ENCODE measurements at regions not wholly inside any gene's neighbourhood (a gene's known extent, or its start where the extent isn't known, plus 50 kb on each side); places are given as distances from the start of the nearest gene placed in this dataset.
A peak's percentile ranks its signal among the peaks of the same experiment; 100 is the strongest.

DNA sequence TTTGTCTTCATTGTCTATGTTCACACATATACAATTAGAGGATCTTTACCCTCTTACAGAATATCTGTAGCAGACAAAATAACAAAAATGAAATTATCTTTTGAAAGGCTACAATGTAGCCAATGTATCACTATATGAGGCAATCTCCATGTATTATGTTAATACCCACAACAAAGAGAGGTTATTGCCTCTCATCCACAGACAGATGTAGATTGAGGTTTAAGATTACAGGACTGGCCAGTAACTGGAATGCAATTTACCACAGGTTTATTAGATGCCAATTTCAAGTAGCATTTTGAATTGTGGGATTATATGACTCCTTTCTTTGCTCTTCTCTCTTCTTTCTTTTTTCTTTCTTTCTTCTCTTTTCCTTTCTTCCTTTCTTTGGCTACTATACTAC is 242.6 kb downstream of the ANKRD50 start:
- no peak for DNase-seq

DNA sequence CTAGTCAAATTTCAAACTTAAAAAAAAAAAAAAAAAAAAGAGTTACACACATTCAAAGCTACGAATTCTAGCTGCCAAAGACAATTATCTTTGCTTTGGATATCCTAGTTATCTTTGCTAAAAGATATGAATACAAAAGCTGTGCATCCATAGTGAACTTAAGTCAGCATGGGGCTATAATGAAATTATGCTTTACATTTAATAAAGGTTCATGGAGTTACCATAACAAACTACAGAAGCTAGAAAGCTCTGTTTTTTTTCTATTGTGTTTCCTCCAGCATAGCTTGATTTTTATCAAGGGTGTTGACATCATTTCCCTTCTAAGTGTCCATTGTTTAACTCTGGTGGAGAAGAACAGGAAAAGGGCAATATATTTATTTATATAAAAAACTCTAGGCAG is 234.1 kb downstream of the ANKRD50 start:
- DNase-seq = no peak

DNA sequence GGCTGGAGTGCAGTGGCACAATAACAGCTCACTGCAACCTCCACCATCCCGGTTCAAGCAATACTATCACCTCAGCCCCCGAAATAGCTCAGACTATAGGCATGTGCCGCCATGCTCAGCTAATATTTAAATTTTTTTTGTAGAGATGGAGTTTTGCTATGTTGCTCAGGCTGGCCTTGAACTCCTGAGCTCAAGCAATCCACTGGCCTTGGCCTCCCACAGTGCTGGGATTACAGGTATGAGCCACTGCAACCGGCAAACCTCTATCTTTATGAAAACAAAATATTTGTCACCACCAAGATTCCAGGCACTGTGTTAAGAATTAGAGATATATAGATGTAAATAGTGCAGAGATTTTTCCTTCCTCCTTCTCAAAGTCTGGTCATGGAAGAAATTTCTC is 232.5 kb downstream of the ANKRD50 start:
- no peak for DNase-seq

DNA sequence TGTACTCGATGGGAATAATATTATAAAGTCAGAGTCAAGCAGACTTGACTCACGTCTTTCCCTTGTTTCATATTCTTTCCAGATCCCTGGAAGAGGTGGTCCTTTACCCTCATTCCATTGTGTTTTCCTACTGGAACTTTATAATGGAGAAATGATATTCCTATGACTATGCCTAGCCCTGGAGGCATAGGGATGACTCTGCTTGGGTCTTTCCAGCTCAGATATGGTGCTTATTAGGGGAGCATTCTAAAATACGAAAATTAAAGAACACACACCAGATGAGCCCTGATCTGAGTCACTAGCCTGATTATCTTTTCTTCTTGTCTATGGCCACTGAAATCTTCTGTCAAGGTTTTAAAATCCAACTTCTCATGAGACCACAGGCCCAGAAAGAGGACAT is 231.4 kb downstream of the ANKRD50 start:
- DNase-seq = no peak

DNA sequence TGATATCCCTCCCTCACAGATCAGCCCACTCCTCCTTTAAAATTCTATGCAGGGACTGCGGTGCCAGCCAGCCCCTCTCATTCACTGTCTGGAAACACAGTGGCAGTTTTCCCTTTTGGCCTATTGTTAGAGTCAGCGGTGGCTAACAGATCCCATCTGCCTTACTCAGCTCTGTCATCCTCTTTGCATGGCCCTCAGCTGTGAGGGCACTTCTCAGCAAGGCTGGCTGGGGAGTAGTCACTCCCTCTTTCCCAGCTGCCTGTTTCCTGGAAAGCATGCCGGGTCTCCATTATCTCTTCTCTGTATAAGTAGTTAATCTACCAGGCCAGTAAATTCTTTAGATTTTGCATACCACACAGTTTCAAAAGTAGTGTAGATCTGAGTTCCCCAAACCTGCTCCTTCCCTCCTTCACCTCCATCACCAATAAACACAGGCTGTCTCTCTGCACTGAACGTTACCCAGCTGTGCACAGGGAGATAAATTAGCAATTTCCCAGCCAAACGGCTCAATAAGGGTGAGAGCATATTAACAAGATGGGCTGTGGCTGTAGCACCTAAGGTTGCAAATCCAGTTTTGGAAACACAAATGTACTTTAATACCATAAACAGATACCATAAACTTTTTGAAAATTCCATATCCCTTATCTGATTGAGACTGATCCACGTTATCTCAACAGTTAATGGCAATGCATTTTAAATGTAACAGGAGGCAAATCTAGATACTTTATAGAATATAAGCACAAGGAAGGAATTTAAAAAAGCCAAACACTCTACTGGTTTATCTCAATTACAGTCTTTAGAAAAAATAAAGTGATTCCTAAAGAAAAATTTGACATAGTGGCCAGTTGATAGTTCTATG is 229.3 kb downstream of the ANKRD50 start:
- no peak for DNase-seq

DNA sequence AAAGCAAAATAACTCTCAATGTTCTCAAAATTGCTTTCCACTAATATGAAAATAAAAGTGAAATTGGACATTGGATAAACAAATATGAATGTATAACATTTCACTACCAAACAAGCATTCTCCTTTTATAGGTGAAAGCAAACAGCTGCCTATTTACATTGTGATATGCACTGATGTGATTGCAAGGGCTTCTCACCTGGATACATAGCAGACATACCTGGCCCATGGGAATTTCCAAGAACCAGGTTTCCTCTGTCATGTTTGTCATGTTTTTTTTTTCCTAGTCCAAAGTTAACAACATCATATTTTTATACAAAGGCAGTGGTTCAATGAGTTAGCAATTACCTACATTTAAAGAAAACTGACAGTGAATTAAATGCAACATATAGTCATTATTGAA is 228.5 kb downstream of the ANKRD50 start:
- no peak for DNase-seq

DNA sequence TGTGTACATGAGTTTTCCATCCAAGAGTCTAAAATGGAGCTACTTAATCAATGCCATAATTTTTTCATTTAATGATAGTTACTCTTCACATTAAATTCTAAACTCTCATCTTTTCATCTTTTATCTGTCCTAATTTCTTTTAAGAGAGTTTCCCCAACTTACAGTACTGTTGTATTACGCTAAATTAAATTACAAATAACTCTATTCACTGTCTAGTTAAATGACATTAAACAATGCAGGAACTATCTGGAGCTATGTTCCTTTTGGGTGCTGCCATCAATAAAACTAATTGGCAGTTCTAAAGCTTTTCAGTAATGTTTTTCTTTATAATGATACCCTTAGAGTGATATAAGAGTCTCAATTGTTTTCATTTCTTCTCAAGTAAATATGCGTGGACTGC is 227.6 kb downstream of the ANKRD50 start:
- no peak for DNase-seq

DNA sequence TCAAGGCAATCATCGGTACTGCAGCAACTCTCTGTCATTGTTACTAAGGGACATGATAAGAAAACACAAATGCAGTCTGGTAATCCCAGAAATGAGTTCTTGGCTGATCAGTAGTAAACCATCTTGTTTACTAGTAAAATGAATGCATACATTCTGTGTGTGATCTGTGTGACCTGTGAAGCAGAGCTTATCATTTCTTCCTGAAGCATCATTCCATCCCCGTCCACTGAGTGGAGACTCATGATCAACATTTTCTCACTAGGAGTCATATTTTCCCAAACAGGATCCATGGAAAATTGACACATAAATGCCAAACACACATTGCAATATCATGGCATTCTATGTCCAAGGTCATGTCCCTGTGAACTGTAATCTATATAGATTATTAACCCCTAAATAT is 226.1 kb downstream of the ANKRD50 start:
- DNase-seq = no peak

DNA sequence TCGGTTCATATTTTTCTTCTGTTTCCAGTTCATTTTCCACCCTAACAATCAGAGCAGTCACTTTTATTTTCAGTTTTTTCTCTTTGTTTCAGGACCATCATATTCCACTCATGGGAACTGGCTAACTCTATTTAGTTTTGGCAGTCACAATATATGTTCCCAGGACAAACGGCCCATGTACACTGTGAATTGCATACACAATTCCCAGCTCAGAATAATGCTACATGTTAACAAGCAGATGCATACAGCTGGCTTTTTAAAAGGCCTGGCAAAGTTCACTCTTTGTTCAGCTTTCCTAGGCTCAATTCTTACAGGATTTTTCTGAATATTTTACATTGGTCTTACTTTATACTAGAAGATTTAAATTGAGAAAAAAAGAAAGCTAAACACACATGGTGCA is 224.9 kb downstream of the ANKRD50 start:
- peak; percentile 69 for DNase-seq

DNA sequence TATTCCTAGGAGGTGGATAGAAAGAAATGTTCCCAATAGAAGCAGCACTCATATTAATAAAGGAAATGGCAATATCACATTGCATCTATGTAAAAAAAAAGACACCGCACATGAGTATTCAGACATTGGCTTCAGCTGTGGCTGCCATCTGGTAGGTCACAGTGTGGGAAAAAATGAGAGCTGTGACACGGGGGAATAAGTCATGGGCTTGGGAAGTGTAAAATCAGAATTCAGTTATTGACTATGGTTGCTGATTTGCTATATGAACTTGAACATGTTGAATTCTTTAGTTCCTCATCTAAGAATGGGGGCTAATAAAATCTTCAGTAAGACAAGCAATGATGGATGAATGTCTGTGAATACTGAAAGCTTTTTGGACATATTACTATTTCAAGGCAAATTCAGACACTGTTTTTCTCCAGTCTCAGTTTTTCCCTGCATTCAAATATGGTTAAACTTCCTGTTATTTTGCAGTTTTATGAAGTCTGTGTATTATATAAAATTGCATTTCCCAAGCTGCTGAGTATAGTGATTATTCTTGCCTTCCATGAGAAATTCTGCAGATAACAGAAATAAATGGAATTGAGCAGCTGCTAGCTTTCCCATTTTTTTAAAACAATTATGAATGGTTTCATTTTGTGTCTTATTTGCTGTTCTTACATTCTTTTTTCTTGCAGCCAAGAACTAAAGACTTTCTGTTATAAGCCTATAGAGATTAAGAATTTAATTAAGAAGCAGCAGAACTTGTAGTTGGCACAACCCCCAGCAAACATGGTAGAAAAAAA is 221.0 kb downstream of the ANKRD50 start:
- DNase-seq = peak; percentile 31

DNA sequence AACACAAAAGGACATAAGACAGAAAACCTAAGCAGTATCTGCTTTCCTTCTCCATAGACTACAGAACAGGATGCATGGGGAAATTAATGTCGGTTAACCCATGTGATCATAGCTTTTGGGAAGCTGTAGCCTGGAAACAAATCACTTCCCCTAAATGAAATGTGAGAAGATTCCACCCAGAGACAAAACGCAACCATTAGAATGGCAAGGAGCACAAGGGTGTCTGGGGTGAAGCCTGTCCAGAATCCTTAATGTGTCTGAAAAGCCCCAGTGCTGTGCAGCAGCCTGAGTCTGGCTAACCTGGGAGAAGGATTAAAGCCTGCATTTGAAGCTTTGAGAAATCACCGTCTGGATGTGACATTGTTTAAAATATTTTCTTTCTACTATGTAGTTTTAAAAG is 213.3 kb downstream of the ANKRD50 start:
- DNase-seq = no peak

DNA sequence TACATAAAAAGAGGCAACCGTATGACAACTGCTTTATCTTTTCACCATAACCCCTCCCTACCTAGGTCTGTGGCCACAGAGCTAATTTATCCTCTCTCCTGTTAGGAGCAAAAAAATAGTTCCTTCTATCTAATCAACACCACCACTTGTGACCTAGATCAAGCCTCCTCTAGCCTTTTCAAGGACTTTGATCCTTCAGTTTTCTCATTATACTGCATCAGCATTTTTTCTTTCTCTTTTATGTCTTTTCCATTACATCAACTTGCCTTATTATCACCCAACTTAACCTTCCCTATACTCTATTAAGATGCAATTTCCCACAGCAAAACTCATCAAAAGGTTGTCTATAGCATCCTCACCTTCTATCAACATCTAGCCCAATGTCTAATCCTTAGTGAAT is 211.0 kb downstream of the ANKRD50 start:
- no peak for DNase-seq

DNA sequence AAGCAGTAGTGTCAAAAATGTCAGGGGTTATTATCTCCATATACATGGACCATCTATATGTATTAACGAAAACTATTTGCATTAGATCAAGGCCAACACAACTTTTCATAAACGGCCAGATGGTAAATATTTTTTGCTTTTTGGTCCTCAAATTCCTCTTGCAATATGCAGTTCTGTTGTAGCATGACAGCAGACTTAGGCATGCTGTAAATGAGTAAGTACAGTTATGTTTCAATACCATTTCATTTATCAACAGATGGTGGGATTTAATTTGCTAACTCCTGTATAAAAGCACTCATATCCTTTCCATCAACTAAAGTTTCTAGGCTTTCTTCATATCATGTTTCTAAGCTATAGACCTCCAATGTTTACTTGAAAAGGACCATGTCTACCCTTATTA is 208.1 kb downstream of the ANKRD50 start:
- DNase-seq = no peak

DNA sequence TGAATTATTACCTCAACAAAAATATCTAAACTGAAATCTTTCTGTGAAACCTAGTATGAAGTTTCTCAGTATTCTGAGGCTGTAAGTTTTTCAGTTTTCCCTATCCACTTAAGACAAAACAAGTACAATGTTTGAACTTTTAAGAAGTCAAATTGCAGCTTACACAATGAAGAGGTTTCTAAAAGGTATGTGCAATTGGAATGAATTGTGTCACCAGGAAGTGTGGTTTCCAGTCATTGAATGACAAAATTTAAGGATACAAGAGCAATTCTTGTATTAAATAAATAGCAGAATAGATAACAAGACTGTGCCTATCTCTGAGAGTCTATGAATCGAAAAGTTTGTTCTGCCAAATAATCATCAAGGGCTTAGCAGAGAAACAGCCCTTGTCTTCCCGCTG is 207.3 kb downstream of the ANKRD50 start:
- no peak for DNase-seq

DNA sequence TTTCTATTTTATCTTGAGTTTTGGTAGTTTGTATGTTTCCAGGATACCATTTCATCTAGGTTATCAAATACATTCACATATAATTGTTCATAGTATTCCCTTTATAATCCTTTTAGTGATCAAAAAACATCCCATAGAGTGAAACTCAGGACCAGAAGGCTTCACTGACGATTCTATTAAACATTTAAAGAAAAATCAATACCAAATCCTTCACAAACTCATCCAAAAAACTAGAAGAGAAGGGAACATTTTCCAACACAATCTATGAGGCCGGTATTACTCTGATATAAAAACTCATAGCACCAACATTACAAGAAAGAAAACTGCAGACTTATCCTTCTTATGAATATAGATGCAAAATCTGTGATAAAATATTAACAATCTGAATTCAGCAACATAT is 203.4 kb downstream of the ANKRD50 start:
- no peak for DNase-seq

DNA sequence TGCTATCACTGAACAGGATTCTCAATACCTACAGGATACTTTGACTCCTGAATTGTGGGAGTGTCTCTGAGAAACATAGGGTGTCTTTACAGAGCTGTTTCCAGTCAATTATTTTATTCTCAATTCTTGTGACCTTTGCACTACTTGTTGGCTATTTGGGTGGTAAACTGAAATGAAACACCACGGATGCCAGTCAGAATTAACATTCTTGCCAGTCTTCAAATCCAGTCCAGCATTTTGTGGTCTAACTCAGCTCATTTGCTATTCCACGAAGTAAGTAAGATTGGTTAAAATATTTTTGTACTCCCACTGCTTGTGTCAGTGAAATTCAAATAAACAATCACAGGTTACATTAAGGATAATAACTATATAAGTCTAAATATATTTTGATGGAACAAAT is 197.9 kb downstream of the ANKRD50 start:
- DNase-seq = no peak

DNA sequence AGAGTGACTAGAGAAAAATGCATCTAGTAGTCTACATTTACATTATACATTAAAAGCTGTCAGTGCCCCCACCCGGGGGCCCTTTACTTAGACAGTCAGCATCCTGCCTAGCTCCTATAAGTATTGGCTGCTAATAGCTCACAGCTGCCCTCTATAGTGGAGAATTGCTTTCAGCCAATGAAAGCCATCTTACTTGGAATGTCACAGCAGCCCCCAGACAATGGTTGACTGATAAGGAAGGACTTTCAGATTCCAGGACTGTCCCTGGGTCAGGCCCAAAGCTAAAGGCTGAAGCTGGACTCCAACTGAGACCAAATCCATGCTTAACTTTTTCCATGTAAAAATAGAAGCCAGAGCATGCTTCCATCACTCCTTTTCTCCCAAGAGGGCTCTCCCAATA is 196.9 kb downstream of the ANKRD50 start:
- DNase-seq = no peak

DNA sequence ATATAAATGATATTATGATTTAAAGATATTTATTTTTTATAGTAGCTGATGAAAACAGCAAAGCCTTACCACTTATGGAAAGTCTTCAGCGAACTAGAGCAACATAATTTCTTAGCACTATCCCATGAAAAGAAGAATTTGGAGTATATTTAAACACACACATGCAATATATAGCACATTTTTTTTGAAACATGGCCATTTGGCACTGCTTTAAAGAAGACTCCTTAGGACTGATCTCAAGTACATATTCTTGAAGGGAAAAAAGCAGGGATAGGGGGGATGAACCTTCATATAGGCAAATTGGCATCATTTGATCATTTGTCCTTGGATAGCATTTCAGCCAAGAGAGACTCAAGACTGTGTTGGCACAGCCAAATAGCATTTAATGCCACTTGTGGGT is 193.3 kb downstream of the ANKRD50 start:
- no peak for DNase-seq

DNA sequence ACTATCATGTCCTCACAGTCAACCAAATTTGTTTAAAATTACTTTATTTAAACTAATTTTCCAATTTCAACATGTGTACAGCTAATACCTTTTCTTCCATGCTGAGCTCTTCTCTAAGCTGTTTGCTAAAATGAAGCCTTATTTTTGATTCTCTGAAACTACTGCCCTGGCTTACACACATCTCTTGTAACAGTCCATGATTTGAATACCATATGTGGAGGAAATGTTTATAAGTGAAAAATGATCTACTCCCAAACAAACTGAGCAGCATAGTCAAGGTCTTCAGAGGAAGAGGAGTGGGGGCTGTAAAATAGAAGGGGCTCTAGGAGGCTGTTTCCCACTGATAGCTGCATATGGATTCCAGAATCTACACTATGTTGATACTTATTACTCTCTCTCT is 188.7 kb downstream of the ANKRD50 start:
- DNase-seq = no peak

DNA sequence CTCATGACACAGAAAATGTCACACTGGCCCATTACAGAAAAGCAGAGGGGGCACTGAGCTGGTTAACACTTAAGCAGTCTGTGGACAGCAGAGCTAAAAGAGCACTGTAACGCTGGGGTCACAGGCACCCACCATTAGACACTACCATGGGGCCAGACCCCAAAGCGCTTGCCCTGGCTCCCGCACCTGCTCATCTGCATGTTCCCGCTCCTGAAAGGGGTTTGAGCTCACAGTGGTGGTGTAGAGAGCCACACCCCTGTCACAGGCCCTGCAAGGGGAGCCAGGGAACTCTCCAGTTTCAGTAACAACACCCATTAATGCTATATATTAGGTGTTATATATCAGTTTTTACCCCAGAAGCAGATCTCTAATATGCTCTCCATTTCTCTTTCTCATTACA is 187.0 kb downstream of the ANKRD50 start:
- no peak for DNase-seq

DNA sequence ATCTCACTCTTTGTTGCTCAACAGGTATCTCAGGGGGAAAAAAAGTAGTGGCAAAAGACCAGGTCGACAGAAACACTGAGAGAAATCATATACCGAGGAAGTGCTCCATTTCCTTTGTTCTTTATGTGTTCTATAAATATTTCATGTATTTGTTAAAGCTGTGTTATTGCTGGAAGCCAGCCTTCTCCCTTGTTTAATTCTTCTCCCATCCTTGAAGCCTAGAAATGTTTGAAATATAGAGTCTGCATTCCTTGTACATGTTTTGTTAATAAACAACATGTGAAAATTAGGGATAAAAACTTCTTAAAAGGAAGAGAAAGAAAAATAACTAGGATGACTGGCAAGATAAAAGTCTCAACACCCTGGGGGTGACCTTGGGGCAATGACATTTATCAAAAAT is 186.2 kb downstream of the ANKRD50 start:
- no peak for DNase-seq

DNA sequence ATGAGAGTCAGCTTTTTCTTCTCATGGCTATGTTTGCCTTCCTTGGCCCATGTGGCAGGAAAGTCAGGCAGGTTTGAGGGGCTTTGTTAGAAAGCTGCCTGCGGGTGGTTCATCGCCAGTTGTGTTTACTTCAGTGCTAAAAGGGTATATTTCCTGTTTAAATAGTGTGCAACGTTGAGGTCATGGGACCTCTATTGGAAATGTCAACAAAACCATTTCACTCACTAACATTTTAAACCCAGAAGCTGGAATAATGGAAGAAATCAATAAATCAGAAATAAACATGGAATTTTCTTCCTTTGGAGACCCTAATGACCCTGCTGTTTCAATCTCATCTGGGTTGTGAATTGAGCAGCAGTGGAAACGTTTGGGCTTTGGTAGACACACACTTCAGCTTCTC is 185.8 kb downstream of the ANKRD50 start:
- no peak for DNase-seq

DNA sequence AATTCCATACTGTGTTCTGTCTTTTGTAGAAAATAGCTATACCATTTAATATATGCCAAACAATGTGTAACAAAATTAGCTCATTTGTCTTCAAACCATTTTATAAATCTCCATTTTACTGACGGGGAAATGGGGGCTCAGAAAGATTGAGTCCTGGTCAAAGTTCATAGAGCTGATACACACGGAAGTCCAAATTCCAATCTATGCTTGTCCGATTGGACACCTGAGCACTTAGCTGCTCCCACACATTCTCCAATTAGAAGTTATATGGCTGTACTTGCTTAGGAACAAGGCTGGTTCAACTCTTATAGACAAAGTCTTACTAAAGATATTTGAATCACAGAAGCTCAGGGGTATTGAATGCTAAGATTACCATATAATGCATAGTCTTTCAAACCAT is 185.2 kb downstream of the ANKRD50 start:
- DNase-seq = no peak

DNA sequence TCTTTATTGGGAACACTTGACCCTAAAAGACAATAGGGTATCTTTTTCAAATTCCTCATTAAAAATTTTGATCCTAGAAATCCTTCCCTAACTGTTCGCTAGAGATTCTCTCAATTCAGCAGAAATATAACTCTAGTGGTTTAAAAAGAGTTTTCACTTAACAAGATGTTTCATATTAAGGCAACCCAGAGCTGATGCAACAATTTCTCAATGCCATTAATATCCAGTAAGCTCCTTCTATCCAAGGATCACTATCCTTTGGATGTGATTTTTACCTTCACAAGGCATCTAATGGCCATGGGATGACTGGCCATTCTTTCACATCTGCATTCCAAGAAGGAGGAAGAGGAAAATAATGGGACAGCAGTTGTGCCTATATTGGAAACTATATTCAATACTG is 183.4 kb downstream of the ANKRD50 start:
- no peak for DNase-seq
